HEK293 (cell line): ENCODE measurements at regions not wholly inside any gene's neighbourhood (a gene's known extent, or its start where the extent isn't known, plus 50 kb on each side); places are given as distances from the start of the nearest gene placed in this dataset.

Source experiments
- BCL11B ChIP-seq: fragments of 450-650 bp; formaldehyde crosslinking; IDR thresholded peaks from 2 replicates; pipeline ENCODE4 v1.5.1; 2016; ENCODE audit warnings: low read depth, missing biosample characterization, missing genetic modification characterization
- SP7 ChIP-seq: fragments of 450-650 bp; formaldehyde crosslinking; IDR thresholded peaks from 2 replicates; pipeline ENCODE4 v1.5.1; 2016; ENCODE audit warnings: missing biosample characterization, missing genetic modification characterization
- WT1 ChIP-seq: fragments of 450-650 bp; formaldehyde crosslinking; IDR thresholded peaks from 2 replicates; pipeline ENCODE4 v1.5.1; 2016; ENCODE audit warnings: missing biosample characterization, missing genetic modification characterization
- YY1 ChIP-seq: fragments of 450-650 bp; formaldehyde crosslinking; IDR thresholded peaks from 2 replicates; pipeline ENCODE4 v1.5.1; 2018; ENCODE audit warnings: missing biosample characterization, missing genetic modification characterization
- ZBTB20 ChIP-seq: fragments of 450-650 bp; formaldehyde crosslinking; IDR thresholded peaks from 2 replicates; pipeline ENCODE4 v1.5.1; 2016; ENCODE audit warnings: missing biosample characterization, missing genetic modification characterization
- ZBTB48 ChIP-seq: fragments of 450-650 bp; formaldehyde crosslinking; IDR thresholded peaks from 2 replicates; pipeline ENCODE4 v1.5.1; 2016; ENCODE audit warnings: missing biosample characterization, missing genetic modification characterization
- ZNF121 ChIP-seq: fragments of 450-650 bp; formaldehyde crosslinking; IDR thresholded peaks from 2 replicates; pipeline ENCODE4 v1.5.1; 2016; ENCODE audit warnings: missing biosample characterization, missing genetic modification characterization
- ZNF274 ChIP-seq, 2 experiments: fragments of 200-500 bp in 1 of 2; fragments of 450-650 bp in 1 of 2; sonication (Bioruptor generic) in 1 of 2; formaldehyde crosslinking in 1 of 2; IDR thresholded peaks; 2 replicates each; pipeline versions ENCODE4 v1.5.1 to v1.6.1; 2014 to 2016; ENCODE audit warnings: borderline replicate concordance in 1 of 2, inconsistent platforms in 1 of 2, low read length in 1 of 2, missing biosample characterization in 1 of 2, missing genetic modification characterization in 1 of 2
- ZNF292 ChIP-seq: fragments of 450-650 bp; formaldehyde crosslinking; IDR thresholded peaks from 2 replicates; pipeline ENCODE4 v1.5.1; 2016; ENCODE audit warnings: low read depth, missing biosample characterization, missing genetic modification characterization, borderline replicate concordance
- ZNF350 ChIP-seq: fragments of 450-650 bp; formaldehyde crosslinking; IDR thresholded peaks from 2 replicates; pipeline ENCODE4 v1.5.0; 2017; ENCODE audit warnings: missing biosample characterization, mild to moderate bottlenecking, missing genetic modification characterization
- ZNF529 ChIP-seq: fragments of 450-650 bp; formaldehyde crosslinking; IDR thresholded peaks from 2 replicates; pipeline ENCODE4 v1.5.1; 2017; ENCODE audit warnings: missing genetic modification characterization, missing biosample characterization; ENCODE audit not compliant: insufficient replicate concordance
- ZNF623 ChIP-seq: fragments of 450-650 bp; formaldehyde crosslinking; IDR thresholded peaks from 2 replicates; pipeline ENCODE4 v1.5.1; 2016; ENCODE audit warnings: missing biosample characterization, missing genetic modification characterization
- ZSCAN16 ChIP-seq: fragments of 450-650 bp; formaldehyde crosslinking; IDR thresholded peaks from 2 replicates; pipeline ENCODE4 v1.5.1; 2016; ENCODE audit warnings: missing biosample characterization, missing genetic modification characterization
- TF ChIP-seq, protein P1 (sequence below): fragments of 450-650 bp; formaldehyde crosslinking; IDR thresholded peaks from 2 replicates; pipeline ENCODE4 v1.5.1; 2016; ENCODE audit warnings: missing biosample characterization, missing genetic modification characterization
- TF ChIP-seq, protein P2 (sequence below): fragments of 450-650 bp; formaldehyde crosslinking; IDR thresholded peaks from 2 replicates; pipeline ENCODE4 v1.5.1; 2016; ENCODE audit warnings: missing biosample characterization, missing genetic modification characterization
- TF ChIP-seq, protein P3 (sequence below): fragments of 450-650 bp; formaldehyde crosslinking; IDR thresholded peaks from 2 replicates; pipeline ENCODE4 v1.5.1; 2016; ENCODE audit warnings: missing biosample characterization, missing genetic modification characterization, borderline replicate concordance
- TF ChIP-seq, protein P4 (sequence below): fragments of 450-650 bp; formaldehyde crosslinking; conservative IDR thresholded peaks from 2 replicates; pipeline ENCODE4 v1.5.1; 2016; ENCODE audit warnings: low read depth, missing biosample characterization, missing genetic modification characterization
- TF ChIP-seq, protein P5 (sequence below): fragments of 450-650 bp; formaldehyde crosslinking; IDR thresholded peaks from 2 replicates; pipeline ENCODE4 v1.5.1; 2016; ENCODE audit warnings: missing biosample characterization, missing genetic modification characterization

DNA sequence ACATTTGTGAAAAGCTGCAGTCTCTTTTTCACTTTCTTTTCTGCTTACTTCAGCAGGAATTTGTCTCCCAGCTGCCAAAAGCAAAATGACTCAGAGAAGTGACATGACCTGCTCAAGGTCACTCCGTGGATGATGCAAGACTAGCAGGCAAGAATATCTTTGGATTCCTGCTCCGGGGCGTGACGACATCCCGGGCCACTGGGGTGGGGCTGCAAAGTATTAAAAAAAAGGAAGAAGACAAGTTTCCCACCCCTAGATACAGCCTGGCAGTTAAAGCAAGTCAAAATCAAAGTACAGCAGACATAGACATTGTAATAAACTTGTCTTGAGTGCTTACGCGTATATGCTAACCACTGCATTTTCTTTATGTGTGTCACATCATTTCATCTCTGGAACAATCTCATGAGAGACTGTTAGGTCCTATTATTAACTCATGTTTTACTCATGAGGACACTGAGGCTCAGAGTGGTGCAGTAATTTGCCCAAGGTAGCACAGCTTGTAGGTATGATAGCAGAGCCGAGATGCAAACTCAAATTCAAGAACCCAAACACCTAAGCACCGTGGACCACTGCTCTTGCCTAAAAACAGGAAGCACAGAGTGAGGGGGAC, 485.2 kb upstream of the PROK2 start (continued):
- TF ChIP-seq, protein P1, sequence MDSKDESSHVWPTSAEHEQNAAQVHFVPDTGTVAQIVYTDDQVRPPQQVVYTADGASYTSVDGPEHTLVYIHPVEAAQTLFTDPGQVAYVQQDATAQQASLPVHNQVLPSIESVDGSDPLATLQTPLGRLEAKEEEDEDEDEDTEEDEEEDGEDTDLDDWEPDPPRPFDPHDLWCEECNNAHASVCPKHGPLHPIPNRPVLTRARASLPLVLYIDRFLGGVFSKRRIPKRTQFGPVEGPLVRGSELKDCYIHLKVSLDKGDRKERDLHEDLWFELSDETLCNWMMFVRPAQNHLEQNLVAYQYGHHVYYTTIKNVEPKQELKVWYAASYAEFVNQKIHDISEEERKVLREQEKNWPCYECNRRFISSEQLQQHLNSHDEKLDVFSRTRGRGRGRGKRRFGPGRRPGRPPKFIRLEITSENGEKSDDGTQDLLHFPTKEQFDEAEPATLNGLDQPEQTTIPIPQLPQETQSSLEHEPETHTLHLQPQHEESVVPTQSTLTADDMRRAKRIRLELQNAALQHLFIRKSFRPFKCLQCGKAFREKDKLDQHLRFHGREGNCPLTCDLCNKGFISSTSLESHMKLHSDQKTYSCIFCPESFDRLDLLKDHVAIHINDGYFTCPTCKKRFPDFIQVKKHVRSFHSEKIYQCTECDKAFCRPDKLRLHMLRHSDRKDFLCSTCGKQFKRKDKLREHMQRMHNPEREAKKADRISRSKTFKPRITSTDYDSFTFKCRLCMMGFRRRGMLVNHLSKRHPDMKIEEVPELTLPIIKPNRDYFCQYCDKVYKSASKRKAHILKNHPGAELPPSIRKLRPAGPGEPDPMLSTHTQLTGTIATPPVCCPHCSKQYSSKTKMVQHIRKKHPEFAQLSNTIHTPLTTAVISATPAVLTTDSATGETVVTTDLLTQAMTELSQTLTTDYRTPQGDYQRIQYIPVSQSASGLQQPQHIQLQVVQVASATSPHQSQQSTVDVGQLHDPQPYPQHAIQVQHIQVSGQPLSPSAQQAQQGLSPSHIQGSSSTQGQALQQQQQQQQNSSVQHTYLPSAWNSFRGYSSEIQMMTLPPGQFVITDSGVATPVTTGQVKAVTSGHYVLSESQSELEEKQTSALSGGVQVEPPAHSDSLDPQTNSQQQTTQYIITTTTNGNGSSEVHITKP (tag by site-specific recombination), result no peak
- TF ChIP-seq ZNF529 (tag by site-specific recombination) (no peak), ZNF274 (IDR thresholded peaks at IDR 0.05; ENCODE audit: low read length) (no peak), ZNF274 (tag by site-specific recombination; IDR thresholded peaks at IDR 0.05; ENCODE audit: borderline replicate concordance) (no peak), WT1 (tag by site-specific recombination) (no peak), SP7 (tag by site-specific recombination) (peak; percentile 56), ZNF350 (tag by site-specific recombination) (no peak), ZSCAN16 (tag by site-specific recombination) (no peak), ZBTB48 (no peak), ZBTB20 (tag by site-specific recombination) (no peak), YY1 (tag by site-specific recombination) (no peak), ZNF121 (tag by site-specific recombination) (no peak), BCL11B (tag by site-specific recombination) (no peak), ZNF623 (tag by site-specific recombination) (no peak), ZNF292 (tag by site-specific recombination) (no peak)
- TF ChIP-seq, protein P2, sequence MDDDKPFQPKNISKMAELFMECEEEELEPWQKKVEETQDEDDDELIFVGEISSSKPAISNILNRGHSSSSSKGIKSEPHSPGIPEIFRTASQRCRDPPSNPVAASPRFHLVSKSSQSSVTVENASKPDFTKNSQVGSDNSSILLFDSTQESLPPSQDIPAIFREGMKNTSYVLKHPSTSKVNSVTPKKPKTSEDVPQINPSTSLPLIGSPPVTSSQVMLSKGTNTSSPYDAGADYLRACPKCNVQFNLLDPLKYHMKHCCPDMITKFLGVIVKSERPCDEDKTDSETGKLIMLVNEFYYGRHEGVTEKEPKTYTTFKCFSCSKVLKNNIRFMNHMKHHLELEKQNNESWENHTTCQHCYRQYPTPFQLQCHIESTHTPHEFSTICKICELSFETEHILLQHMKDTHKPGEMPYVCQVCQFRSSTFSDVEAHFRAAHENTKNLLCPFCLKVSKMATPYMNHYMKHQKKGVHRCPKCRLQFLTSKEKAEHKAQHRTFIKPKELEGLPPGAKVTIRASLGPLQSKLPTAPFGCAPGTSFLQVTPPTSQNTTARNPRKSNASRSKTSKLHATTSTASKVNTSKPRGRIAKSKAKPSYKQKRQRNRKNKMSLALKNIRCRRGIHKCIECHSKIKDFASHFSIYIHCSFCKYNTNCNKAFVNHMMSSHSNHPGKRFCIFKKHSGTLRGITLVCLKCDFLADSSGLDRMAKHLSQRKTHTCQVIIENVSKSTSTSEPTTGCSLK (tag by site-specific recombination), result no peak
- TF ChIP-seq, protein P3, sequence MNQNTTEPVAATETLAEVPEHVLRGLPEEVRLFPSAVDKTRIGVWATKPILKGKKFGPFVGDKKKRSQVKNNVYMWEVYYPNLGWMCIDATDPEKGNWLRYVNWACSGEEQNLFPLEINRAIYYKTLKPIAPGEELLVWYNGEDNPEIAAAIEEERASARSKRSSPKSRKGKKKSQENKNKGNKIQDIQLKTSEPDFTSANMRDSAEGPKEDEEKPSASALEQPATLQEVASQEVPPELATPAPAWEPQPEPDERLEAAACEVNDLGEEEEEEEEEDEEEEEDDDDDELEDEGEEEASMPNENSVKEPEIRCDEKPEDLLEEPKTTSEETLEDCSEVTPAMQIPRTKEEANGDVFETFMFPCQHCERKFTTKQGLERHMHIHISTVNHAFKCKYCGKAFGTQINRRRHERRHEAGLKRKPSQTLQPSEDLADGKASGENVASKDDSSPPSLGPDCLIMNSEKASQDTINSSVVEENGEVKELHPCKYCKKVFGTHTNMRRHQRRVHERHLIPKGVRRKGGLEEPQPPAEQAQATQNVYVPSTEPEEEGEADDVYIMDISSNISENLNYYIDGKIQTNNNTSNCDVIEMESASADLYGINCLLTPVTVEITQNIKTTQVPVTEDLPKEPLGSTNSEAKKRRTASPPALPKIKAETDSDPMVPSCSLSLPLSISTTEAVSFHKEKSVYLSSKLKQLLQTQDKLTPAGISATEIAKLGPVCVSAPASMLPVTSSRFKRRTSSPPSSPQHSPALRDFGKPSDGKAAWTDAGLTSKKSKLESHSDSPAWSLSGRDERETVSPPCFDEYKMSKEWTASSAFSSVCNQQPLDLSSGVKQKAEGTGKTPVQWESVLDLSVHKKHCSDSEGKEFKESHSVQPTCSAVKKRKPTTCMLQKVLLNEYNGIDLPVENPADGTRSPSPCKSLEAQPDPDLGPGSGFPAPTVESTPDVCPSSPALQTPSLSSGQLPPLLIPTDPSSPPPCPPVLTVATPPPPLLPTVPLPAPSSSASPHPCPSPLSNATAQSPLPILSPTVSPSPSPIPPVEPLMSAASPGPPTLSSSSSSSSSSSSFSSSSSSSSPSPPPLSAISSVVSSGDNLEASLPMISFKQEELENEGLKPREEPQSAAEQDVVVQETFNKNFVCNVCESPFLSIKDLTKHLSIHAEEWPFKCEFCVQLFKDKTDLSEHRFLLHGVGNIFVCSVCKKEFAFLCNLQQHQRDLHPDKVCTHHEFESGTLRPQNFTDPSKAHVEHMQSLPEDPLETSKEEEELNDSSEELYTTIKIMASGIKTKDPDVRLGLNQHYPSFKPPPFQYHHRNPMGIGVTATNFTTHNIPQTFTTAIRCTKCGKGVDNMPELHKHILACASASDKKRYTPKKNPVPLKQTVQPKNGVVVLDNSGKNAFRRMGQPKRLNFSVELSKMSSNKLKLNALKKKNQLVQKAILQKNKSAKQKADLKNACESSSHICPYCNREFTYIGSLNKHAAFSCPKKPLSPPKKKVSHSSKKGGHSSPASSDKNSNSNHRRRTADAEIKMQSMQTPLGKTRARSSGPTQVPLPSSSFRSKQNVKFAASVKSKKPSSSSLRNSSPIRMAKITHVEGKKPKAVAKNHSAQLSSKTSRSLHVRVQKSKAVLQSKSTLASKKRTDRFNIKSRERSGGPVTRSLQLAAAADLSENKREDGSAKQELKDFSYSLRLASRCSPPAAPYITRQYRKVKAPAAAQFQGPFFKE (tag by site-specific recombination), result no peak
- TF ChIP-seq, protein P4, sequence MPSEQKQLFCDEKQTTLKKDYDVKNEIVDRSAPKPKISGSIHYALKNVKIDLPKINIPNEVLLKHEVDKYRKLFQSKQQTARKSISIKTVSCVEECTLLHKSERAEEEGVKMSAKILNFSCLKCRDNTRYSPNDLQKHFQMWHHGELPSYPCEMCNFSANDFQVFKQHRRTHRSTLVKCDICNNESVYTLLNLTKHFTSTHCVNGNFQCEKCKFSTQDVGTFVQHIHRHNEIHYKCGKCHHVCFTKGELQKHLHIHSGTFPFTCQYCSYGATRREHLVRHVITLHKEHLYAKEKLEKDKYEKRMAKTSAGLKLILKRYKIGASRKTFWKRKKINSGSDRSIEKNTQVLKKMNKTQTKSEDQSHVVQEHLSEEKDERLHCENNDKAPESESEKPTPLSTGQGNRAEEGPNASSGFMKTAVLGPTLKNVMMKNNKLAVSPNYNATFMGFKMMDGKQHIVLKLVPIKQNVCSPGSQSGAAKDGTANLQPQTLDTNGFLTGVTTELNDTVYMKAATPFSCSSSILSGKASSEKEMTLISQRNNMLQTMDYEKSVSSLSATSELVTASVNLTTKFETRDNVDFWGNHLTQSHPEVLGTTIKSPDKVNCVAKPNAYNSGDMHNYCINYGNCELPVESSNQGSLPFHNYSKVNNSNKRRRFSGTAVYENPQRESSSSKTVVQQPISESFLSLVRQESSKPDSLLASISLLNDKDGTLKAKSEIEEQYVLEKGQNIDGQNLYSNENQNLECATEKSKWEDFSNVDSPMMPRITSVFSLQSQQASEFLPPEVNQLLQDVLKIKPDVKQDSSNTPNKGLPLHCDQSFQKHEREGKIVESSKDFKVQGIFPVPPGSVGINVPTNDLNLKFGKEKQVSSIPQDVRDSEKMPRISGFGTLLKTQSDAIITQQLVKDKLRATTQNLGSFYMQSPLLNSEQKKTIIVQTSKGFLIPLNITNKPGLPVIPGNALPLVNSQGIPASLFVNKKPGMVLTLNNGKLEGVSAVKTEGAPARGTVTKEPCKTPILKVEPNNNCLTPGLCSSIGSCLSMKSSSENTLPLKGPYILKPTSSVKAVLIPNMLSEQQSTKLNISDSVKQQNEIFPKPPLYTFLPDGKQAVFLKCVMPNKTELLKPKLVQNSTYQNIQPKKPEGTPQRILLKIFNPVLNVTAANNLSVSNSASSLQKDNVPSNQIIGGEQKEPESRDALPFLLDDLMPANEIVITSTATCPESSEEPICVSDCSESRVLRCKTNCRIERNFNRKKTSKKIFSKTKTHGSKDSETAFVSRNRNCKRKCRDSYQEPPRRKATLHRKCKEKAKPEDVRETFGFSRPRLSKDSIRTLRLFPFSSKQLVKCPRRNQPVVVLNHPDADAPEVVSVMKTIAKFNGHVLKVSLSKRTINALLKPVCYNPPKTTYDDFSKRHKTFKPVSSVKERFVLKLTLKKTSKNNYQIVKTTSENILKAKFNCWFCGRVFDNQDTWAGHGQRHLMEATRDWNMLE (tag by site-specific recombination), result peak; percentile 41; the same call in 1 of the 2 replicates
- TF ChIP-seq, protein P5, sequence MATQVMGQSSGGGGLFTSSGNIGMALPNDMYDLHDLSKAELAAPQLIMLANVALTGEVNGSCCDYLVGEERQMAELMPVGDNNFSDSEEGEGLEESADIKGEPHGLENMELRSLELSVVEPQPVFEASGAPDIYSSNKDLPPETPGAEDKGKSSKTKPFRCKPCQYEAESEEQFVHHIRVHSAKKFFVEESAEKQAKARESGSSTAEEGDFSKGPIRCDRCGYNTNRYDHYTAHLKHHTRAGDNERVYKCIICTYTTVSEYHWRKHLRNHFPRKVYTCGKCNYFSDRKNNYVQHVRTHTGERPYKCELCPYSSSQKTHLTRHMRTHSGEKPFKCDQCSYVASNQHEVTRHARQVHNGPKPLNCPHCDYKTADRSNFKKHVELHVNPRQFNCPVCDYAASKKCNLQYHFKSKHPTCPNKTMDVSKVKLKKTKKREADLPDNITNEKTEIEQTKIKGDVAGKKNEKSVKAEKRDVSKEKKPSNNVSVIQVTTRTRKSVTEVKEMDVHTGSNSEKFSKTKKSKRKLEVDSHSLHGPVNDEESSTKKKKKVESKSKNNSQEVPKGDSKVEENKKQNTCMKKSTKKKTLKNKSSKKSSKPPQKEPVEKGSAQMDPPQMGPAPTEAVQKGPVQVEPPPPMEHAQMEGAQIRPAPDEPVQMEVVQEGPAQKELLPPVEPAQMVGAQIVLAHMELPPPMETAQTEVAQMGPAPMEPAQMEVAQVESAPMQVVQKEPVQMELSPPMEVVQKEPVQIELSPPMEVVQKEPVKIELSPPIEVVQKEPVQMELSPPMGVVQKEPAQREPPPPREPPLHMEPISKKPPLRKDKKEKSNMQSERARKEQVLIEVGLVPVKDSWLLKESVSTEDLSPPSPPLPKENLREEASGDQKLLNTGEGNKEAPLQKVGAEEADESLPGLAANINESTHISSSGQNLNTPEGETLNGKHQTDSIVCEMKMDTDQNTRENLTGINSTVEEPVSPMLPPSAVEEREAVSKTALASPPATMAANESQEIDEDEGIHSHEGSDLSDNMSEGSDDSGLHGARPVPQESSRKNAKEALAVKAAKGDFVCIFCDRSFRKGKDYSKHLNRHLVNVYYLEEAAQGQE (tag by site-specific recombination), result no peak
